Endothelial cell of umbilical vein (primary cell): ENCODE measurements at regions not wholly inside any gene's neighbourhood (a gene's known extent, or its start where the extent isn't known, plus 50 kb on each side); places are given as distances from the start of the nearest gene placed in this dataset.

Experiments used
- BruUV-seq: library from RNA; stranded (reverse); fragments of 400-500 nt; replicated peaks from 2 replicates; lab custom pipeline; 2021; lab: Mats Ljungman, UMichigan
- CTCF ChIA-PET: fragments of 300-600, 350-600 bp; sonication (Branson Sonifier 250); formaldehyde crosslinking; loops from one replicate; lab custom pipeline; 2021; ENCODE audit warnings: antibody characterized with exemption, inconsistent platforms; lab: Charles Lee
- POLR2A ChIA-PET: fragments of 300-600, 350-600 bp; sonication (Branson Sonifier 250); formaldehyde crosslinking; loops from one replicate; lab custom pipeline; 2021; ENCODE audit warnings: antibody characterized with exemption, inconsistent platforms; lab: Charles Lee
- DNase-seq: peaks from one replicate; pipeline ENCODE4 v3.0.0-alpha.2; 2011; ENCODE audit warnings: low read depth, low spot score
- FAIRE-seq: peaks from 2 replicates; lab custom pipeline; 2011; peaks lifted over from hg19 to GRCh38; lab: Jason Lieb, UNC
- H2AFZ ChIP-seq: 2 replicates; pipeline ENCODE4 v1.6.0; 2012; ENCODE audit warnings: low read depth, low read length, control low read depth, inconsistent platforms
- H3K27ac ChIP-seq: 2 replicates; pipeline ENCODE4 v1.5.1; 2011; ENCODE audit warnings: low read depth, mild to moderate bottlenecking, control low read depth, low read length, moderate library complexity; ENCODE audit not compliant: insufficient read depth
- H3K27me3 ChIP-seq, 2 experiments: 2 replicates each; pipeline versions ENCODE4 v1.6.0 to v1.6.1; 2011; ENCODE audit warnings: low read length in 2 of 2, mixed read lengths in 1 of 2; ENCODE audit not compliant: control insufficient read depth in 2 of 2, insufficient read depth in 2 of 2
- H3K36me3 ChIP-seq, 2 experiments: 2 replicates in 1 of 2; 3 replicates in 1 of 2; pipeline ENCODE4 v1.5.1; 2011; ENCODE audit warnings: low read length in 2 of 2, mild to moderate bottlenecking in 1 of 2, moderate library complexity in 1 of 2; ENCODE audit not compliant: control insufficient read depth in 2 of 2, insufficient read depth in 2 of 2; ENCODE audit errors: extremely low read depth in 1 of 2
- H3K4me1 ChIP-seq: 3 replicates; pipeline ENCODE4 v1.5.1; 2011; ENCODE audit warnings: mild to moderate bottlenecking, low read length; ENCODE audit not compliant: control insufficient read depth, insufficient read depth; ENCODE audit errors: extremely low read depth
- H3K4me2 ChIP-seq: 2 replicates; pipeline ENCODE4 v1.6.1; 2011; ENCODE audit warnings: low read length, control low read depth, mixed read lengths; ENCODE audit not compliant: insufficient read depth
- H3K4me3 ChIP-seq, 3 experiments: fragments of 200-600 bp in 1 of 3; sonication (generic), shearing (Covaris generic) in 1 of 3; replicated peaks in 1 of 3; 2 replicates each; pipeline ENCODE4 v1.5.1; 2011 to 2016; ENCODE audit warnings: control low read depth in 3 of 3, low read length in 3 of 3, mild to moderate bottlenecking in 2 of 3, inconsistent platforms in 1 of 3, low read depth in 1 of 3, moderate library complexity in 1 of 3; ENCODE audit not compliant: insufficient read depth in 1 of 3
- H3K79me2 ChIP-seq: 2 replicates; pipeline ENCODE4 v1.6.0; 2012; ENCODE audit warnings: low read length, inconsistent platforms; ENCODE audit not compliant: control insufficient read depth, insufficient read depth
- H3K9ac ChIP-seq: replicated peaks from 2 replicates; pipeline ENCODE3; 2011; ENCODE audit warnings: low read length, control low read depth; ENCODE audit not compliant: insufficient read depth; ENCODE audit errors: extremely low read depth
- H3K9me1 ChIP-seq: replicated peaks from 3 replicates; pipeline ENCODE4 v1.6.0; 2011; ENCODE audit warnings: mild to moderate bottlenecking, low read length; ENCODE audit not compliant: control insufficient read depth, insufficient read depth; ENCODE audit errors: extremely low read depth
- H3K9me3 ChIP-seq: replicated peaks from 2 replicates; pipeline ENCODE4 v1.5.1; 2012; ENCODE audit warnings: low read length, inconsistent platforms; ENCODE audit not compliant: control insufficient read depth, insufficient read depth
- H4K20me1 ChIP-seq: replicated peaks from 2 replicates; pipeline ENCODE3; 2011; ENCODE audit warnings: mild to moderate bottlenecking, low read length; ENCODE audit not compliant: control insufficient read depth, insufficient read depth; ENCODE audit errors: extremely low read depth
- CTCF ChIP-seq, 2 donors: IDR thresholded peaks; 1 replicate in 1 of 2; 2 replicates in 1 of 2; pipeline ENCODE4 v1.5.1; 2011; ENCODE audit warnings: low read length in 2 of 2, mild to moderate bottlenecking in 2 of 2, moderate library complexity in 2 of 2, control low read depth in 1 of 2, inconsistent platforms in 1 of 2, low read depth in 1 of 2; ENCODE audit not compliant: insufficient read depth in 1 of 2; ENCODE audit errors: extremely low read depth in 1 of 2
- EZH2 ChIP-seq: IDR thresholded peaks from 2 replicates; pipeline ENCODE4 v1.6.1; 2012; ENCODE audit warnings: borderline replicate concordance, low read depth, mild to moderate bottlenecking, moderate library complexity, low read length, inconsistent platforms; ENCODE audit not compliant: severe bottlenecking
- FOS ChIP-seq: IDR thresholded peaks from 2 replicates; pipeline ENCODE4 v1.6.1; 2011; ENCODE audit warnings: mild to moderate bottlenecking, low read length, moderate library complexity, borderline replicate concordance; ENCODE audit not compliant: insufficient read depth
- GATA2 ChIP-seq: IDR thresholded peaks from 2 replicates; pipeline ENCODE4 v1.7.0; 2011; ENCODE audit warnings: low read depth, mild to moderate bottlenecking, moderate library complexity, mixed read lengths, low read length; ENCODE audit not compliant: insufficient read length, insufficient read depth
- JUN ChIP-seq: IDR thresholded peaks from 2 replicates; pipeline ENCODE4 v1.6.1; 2011; ENCODE audit warnings: borderline replicate concordance, low read depth; ENCODE audit not compliant: insufficient read length, insufficient read depth
- MAX ChIP-seq: IDR thresholded peaks from 2 replicates; pipeline ENCODE4 v1.6.1; 2011; ENCODE audit not compliant: insufficient read depth, insufficient read length
- MYC ChIP-seq: IDR thresholded peaks from one replicate; pipeline ENCODE4 v1.6.1; 2011; ENCODE audit warnings: mild to moderate bottlenecking, low read depth, low read length
- POLR2A ChIP-seq: IDR thresholded peaks from 2 replicates; pipeline ENCODE4 v1.6.1; 2012; ENCODE audit warnings: low read depth, mild to moderate bottlenecking, control low read depth, low read length
- POLR2AphosphoS5 ChIP-seq: IDR thresholded peaks from 2 replicates; pipeline ENCODE4 v1.6.1; 2012; ENCODE audit warnings: low read depth, mild to moderate bottlenecking, control low read depth, low read length, moderate library complexity; ENCODE audit not compliant: insufficient read depth
- dilution Hi-C: fragments of 300-500 bp; cut with MboI; formaldehyde crosslinking; loops from one replicate; pipeline ENCODE4 v1.15.0; 2019; ENCODE audit warnings: low sequenced_read_pairs; ENCODE audit not compliant: extremely low pct_ligation_motif_present
- intact Hi-C: fragments of 100-400 bp; cut with micrococcal nuclease; formaldehyde crosslinking; loops from one replicate; pipeline ENCODE4 v1.10.0; 2022

GRCh38 chr1:102751111-102751510, 357.2 kb downstream of the COL11A1 start:
- Histone ChIP-seq H4K20me1 (no peaks in the 10 kb centered on the region), H3K9ac (no peak overlapping the region), H3K4me2 (no peak overlapping the region), H3K36me3 (no peaks in the 10 kb centered on the region), H3K4me3 (no peak overlapping the region), H2AFZ (no peak overlapping the region), H3K79me2 (no peaks in the 10 kb centered on the region), H3K27ac (no peak overlapping the region), H3K9me1 (no peaks in the 10 kb centered on the region), H3K9me3 (no peaks in the 10 kb centered on the region), H3K4me1 (no peaks in the 10 kb centered on the region), H3K27me3 (no peaks in the 10 kb centered on the region)
- DNase-seq (no peak), FAIRE-seq (no peak)
- intact Hi-C loops = no loop called here
- ChIA-PET POLR2A (no interaction called here), CTCF (no interaction called here)
- dilution Hi-C loops = no loop called here
- no peak for TF ChIP-seq POLR2AphosphoS5
- TF ChIP-seq CTCF (IDR thresholded peaks at IDR 0.05; ENCODE audit: extremely low read depth in 1 of 2, insufficient read depth in 1 of 2, low read depth in 1 of 2, low read length in 2 of 2) = no peak
- no peak for TF ChIP-seq MAX
- no peak for TF ChIP-seq FOS
- no peak for TF ChIP-seq GATA2
- no peak for TF ChIP-seq JUN
- TF ChIP-seq POLR2A = no peak
- no peak for TF ChIP-seq MYC
- no peak for TF ChIP-seq EZH2
- no TSS peak for BruUV-seq
